GM12872 (cell line): ENCODE measurements at regions not wholly inside any gene's neighbourhood (a gene's known extent, or its start where the extent isn't known, plus 50 kb on each side); places are given as distances from the start of the nearest gene placed in this dataset.

ENCODE experiments used
- TF ChIP-seq, protein P1 (sequence below): IDR thresholded peaks from 3 replicates; pipeline ENCODE4 v1.5.1; 2011; ENCODE audit warnings: low read depth, mild to moderate bottlenecking, low read length, moderate library complexity; ENCODE audit not compliant: insufficient read depth

GRCh38 chr5:108523360-108523759 is 141.5 kb upstream of the FBXL17 start:
- TF ChIP-seq, protein P1, sequence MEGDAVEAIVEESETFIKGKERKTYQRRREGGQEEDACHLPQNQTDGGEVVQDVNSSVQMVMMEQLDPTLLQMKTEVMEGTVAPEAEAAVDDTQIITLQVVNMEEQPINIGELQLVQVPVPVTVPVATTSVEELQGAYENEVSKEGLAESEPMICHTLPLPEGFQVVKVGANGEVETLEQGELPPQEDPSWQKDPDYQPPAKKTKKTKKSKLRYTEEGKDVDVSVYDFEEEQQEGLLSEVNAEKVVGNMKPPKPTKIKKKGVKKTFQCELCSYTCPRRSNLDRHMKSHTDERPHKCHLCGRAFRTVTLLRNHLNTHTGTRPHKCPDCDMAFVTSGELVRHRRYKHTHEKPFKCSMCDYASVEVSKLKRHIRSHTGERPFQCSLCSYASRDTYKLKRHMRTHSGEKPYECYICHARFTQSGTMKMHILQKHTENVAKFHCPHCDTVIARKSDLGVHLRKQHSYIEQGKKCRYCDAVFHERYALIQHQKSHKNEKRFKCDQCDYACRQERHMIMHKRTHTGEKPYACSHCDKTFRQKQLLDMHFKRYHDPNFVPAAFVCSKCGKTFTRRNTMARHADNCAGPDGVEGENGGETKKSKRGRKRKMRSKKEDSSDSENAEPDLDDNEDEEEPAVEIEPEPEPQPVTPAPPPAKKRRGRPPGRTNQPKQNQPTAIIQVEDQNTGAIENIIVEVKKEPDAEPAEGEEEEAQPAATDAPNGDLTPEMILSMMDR = no peak

DNA sequence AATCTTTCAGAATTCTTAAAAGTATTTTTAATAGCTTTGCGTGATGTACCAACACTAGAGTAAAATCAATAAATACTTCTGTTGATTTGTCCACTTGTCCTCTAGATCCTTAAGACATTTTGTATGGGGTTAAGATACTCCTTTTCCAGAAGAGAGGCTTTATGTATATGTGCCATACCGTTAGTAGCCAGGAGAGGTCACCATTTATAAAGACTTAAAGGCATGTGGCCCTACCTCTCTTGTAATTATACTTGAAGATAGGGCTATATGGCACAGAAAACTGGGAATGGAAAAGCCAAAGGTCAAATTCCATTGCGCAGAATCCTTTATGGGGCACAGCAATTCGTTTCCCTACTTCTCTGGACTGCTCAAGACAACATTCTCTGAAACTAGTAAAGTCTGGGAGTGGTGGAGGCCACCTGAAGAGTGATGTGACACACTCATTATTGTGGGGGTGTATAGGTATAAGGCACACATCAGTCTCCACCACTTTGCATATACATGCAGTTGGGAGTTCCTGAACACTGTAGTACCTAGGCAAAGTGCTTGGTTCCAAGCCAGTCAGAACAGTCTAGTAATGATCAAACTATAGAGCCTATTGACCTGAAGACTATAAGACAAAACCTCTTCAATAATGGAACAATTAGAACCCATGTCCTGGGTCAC is 140.1 kb upstream of the FBXL17 start:
- TF ChIP-seq, protein P1 = peak; percentile 64

DNA sequence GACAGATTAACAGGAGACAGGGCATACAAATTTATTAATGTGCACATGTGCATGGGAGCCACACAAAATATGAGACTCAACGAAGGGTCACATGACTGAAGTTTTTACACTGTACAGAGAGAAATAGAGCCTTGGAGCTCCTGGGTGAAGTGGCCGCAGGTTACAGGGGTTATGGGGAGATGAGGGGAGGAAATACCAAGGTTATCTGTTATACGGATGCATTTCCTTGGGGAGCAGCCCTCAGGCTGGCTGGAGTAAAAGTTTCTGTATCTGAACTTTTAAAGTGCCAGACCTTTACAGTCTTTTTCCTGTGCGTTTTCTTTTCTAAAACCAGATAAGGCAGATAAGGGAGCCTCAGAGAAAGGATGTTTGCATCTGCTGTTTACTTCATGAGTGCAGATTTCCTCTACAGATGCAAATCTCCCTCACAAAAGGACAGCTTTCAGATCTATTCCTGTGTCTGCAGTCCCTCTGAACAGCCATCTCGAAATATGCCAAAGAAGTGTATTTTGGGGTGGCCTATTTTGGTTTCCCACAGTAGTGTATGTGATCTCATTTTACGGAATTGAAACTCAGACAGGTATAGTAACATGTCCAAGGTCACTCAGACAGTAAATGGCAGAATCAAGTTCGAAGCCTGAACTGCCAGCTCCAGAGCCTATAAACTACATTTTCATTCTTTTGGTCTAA is 139.3 kb upstream of the FBXL17 start:
- TF ChIP-seq, protein P1 = no peak

- TF ChIP-seq, protein P1 = no peak
Observed at GRCh38 chr5:108516785-108517184, 134.9 kb upstream of the FBXL17 start.

DNA sequence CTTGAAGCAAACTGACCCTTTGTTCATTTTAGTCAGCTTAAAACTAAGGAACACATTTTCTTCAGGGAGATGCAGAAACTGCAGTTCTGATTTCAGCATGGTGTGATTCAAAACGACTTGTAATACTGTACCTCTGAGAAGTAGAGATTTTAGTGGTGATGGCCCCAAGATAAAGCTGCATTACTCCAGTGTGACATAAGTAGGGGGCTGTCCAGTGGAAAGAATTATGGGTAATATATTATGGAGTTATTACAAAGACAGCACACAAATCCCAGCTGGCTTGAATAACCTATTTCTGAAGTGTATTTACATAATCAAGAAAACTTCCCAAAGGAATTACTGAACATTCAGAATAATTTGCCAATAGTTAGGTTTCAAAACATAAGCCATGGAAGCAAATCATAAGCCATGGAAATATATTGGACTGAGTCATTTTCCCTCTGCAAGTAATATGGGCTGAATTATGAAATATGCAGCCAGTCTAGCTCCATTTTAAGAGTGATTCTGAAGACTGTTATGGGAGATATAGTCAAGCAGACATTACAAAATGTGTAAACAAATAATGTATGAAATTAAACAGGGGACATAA is 133.7 kb upstream of the FBXL17 start:
- TF ChIP-seq, protein P1 = no peak

GRCh38 chr5:108508979-108509378 is 127.1 kb upstream of the FBXL17 start:
- TF ChIP-seq, protein P1 = no peak

DNA sequence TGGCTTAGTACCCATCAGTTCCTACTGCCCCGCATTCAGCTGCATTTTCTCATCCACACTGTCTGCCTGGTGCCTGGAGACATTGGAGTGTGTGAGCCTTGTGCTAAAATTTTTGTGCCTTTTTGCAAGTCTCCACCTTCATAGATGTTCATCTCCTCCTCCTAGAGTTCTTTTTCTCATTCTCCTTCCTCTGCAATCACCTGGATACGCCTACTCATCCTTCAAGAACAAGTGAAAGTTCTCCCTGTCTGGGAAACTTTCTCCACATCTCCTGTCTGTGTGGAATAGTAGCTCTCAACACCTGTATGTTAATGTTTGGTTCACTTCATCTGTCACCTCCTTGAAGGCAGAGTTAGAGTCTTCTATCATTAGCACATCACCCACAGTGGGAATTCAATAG is 125.7 kb upstream of the FBXL17 start:
- TF ChIP-seq, protein P1 = no peak
